HAP-1 (cell line): ENCODE measurements at regions not wholly inside any gene's neighbourhood (a gene's known extent, or its start where the extent isn't known, plus 50 kb on each side); places are given as distances from the start of the nearest gene placed in this dataset.

Source experiments
- DNase-seq, 2 experiments: peaks; one replicate each; pipeline ENCODE4 v3.0.0-alpha.2; 2016 to 2020; ENCODE audit warnings: low spot score in 2 of 2
- H3K27me3 ChIP-seq: fragments of 250-450 bp; sonication (Bioruptor Pico); 2 replicates; pipeline ENCODE4 v1.5.1; 2020; ENCODE audit warnings: low read depth, mild to moderate bottlenecking, moderate library complexity
- H3K36me3 ChIP-seq: fragments of 250-450 bp; sonication (Bioruptor Pico); replicated peaks from 2 replicates; pipeline ENCODE4 v1.5.1; 2020; ENCODE audit warnings: mild to moderate bottlenecking
- H3K4me1 ChIP-seq: fragments of 250-450 bp; sonication (Bioruptor Pico); 2 replicates; pipeline ENCODE4 v1.5.1; 2020; ENCODE audit warnings: mild to moderate bottlenecking
- H3K4me3 ChIP-seq: fragments of 250-450 bp; sonication (Bioruptor Pico); 2 replicates; pipeline ENCODE4 v1.5.1; 2020; ENCODE audit warnings: mild to moderate bottlenecking, moderate library complexity
- H3K9me3 ChIP-seq: fragments of 250-450 bp; sonication (Bioruptor Pico); 2 replicates; pipeline ENCODE4 v1.5.1; 2020; ENCODE audit warnings: mild to moderate bottlenecking, moderate library complexity
- in situ Hi-C: fragments of 300-500 bp; cut with MboI; formaldehyde crosslinking; loops from 3 replicates; pipeline ENCODE4 v1.14.3; 2020; ENCODE audit warnings: low sequenced_read_pairs, inconsistent platforms, mixed read lengths

GRCh38 chr9:109912082-109912582, 132.1 kb downstream of the PALM2AKAP2 start:
- DNase-seq: no peak
- H3K9me3 ChIP-seq: no peaks in the 10 kb centered on the region
- no peak overlapping the region for H3K4me3 ChIP-seq
- H3K4me1 ChIP-seq: no peaks in the 10 kb centered on the region
- H3K27me3 ChIP-seq: no peaks in the 10 kb centered on the region
- H3K36me3 ChIP-seq: no peaks in the 10 kb centered on the region
- in situ Hi-C loops: no loop called here

- Histone ChIP-seq H3K4me1 (no peaks in the 10 kb centered on the region), H3K4me3 (no peak overlapping the region), H3K36me3 (no peaks in the 10 kb centered on the region), H3K9me3 (no peaks in the 10 kb centered on the region), H3K27me3 (no peaks in the 10 kb centered on the region)
- in situ Hi-C loops: no loop called here
- no peak for DNase-seq
Measured at GRCh38 chr9:109912726-109913460, 132.9 kb downstream of the PALM2AKAP2 start.

- in situ Hi-C loops: no loop called here
Measured at GRCh38 chr9:109913461-109913810, 133.4 kb downstream of the PALM2AKAP2 start.

GRCh38 chr9:109914280-109915027, 134.5 kb downstream of the PALM2AKAP2 start:
- in situ Hi-C loops: no loop called here
- Histone ChIP-seq H3K9me3 (no peaks in the 10 kb centered on the region), H3K4me3 (no peak overlapping the region), H3K4me1 (no peaks in the 10 kb centered on the region), H3K27me3 (no peaks in the 10 kb centered on the region), H3K36me3 (no peaks in the 10 kb centered on the region)
- no peak for DNase-seq

More at GRCh38 chr9:109913461-109913810, 133.4 kb downstream of the PALM2AKAP2 start:
- Histone ChIP-seq H3K36me3 (no peaks in the 10 kb centered on the region), H3K4me3 (no peak overlapping the region), H3K9me3 (no peaks in the 10 kb centered on the region), H3K27me3 (no peaks in the 10 kb centered on the region), H3K4me1 (no peaks in the 10 kb centered on the region)
- no peak for DNase-seq

GRCh38 chr9:109916316-109916715, 136.3 kb downstream of the PALM2AKAP2 start:
- Histone ChIP-seq H3K4me1 (no peaks in the 10 kb centered on the region), H3K4me3 (no peak overlapping the region), H3K27me3 (no peaks in the 10 kb centered on the region), H3K36me3 (no peaks in the 10 kb centered on the region), H3K9me3 (no peaks in the 10 kb centered on the region)
- in situ Hi-C loops: no loop called here
- no peak for DNase-seq

GRCh38 chr9:109918339-109919163, 138.6 kb downstream of the PALM2AKAP2 start:
- H3K36me3 ChIP-seq: no peaks in the 10 kb centered on the region
- no peaks in the 10 kb centered on the region for H3K27me3 ChIP-seq
- no peaks in the 10 kb centered on the region for H3K4me1 ChIP-seq
- in situ Hi-C loops: no loop called here
- H3K9me3 ChIP-seq: no peaks in the 10 kb centered on the region
- H3K4me3 ChIP-seq: no peak overlapping the region
- DNase-seq: no peak

GRCh38 chr9:109919736-109920408, 139.9 kb downstream of the PALM2AKAP2 start:
- in situ Hi-C loops: no loop called here

GRCh38 chr9:109922617-109923470, 142.8 kb downstream of the PALM2AKAP2 start:
- no peak for DNase-seq
- in situ Hi-C loops: no loop called here

More at GRCh38 chr9:109919736-109920408, 139.9 kb downstream of the PALM2AKAP2 start:
- no peaks in the 10 kb centered on the region for H3K9me3 ChIP-seq
- no peaks in the 10 kb centered on the region for H3K4me1 ChIP-seq
- H3K4me3 ChIP-seq: no peak overlapping the region
- no peak for DNase-seq
- no peaks in the 10 kb centered on the region for H3K27me3 ChIP-seq
- no peaks in the 10 kb centered on the region for H3K36me3 ChIP-seq

GRCh38 chr9:109923471-109923760, 143.4 kb downstream of the PALM2AKAP2 start:
- no peak for DNase-seq
- in situ Hi-C loops: no loop called here
- H3K9me3 ChIP-seq: no peaks in the 10 kb centered on the region
- no peaks in the 10 kb centered on the region for H3K36me3 ChIP-seq
- H3K27me3 ChIP-seq: no peaks in the 10 kb centered on the region
- no peak overlapping the region for H3K4me3 ChIP-seq
- H3K4me1 ChIP-seq: no peaks in the 10 kb centered on the region

More at GRCh38 chr9:109922617-109923470, 142.8 kb downstream of the PALM2AKAP2 start:
- Histone ChIP-seq H3K27me3 (no peaks in the 10 kb centered on the region), H3K9me3 (no peaks in the 10 kb centered on the region), H3K4me3 (no peak overlapping the region), H3K4me1 (no peaks in the 10 kb centered on the region), H3K36me3 (no peaks in the 10 kb centered on the region)

GRCh38 chr9:109923806-109924205, 143.8 kb downstream of the PALM2AKAP2 start:
- no peaks in the 10 kb centered on the region for H3K36me3 ChIP-seq
- DNase-seq: no peak
- H3K4me1 ChIP-seq: no peaks in the 10 kb centered on the region
- H3K9me3 ChIP-seq: no peaks in the 10 kb centered on the region
- H3K27me3 ChIP-seq: no peaks in the 10 kb centered on the region
- H3K4me3 ChIP-seq: no peak overlapping the region
- in situ Hi-C loops: no loop called here

- in situ Hi-C loops: no loop called here
- no peak for DNase-seq
Measured at GRCh38 chr9:109925799-109926198, 145.8 kb downstream of the PALM2AKAP2 start.

GRCh38 chr9:109926421-109926869, 146.4 kb downstream of the PALM2AKAP2 start:
- no peak for DNase-seq
- Histone ChIP-seq H3K4me3 (no peak overlapping the region), H3K36me3 (no peaks in the 10 kb centered on the region), H3K27me3 (no peaks in the 10 kb centered on the region), H3K4me1 (no peaks in the 10 kb centered on the region), H3K9me3 (no peaks in the 10 kb centered on the region)
- in situ Hi-C loops: no loop called here

More at GRCh38 chr9:109925799-109926198, 145.8 kb downstream of the PALM2AKAP2 start:
- no peaks in the 10 kb centered on the region for H3K27me3 ChIP-seq
- H3K4me3 ChIP-seq: no peak overlapping the region
- no peaks in the 10 kb centered on the region for H3K36me3 ChIP-seq
- no peaks in the 10 kb centered on the region for H3K9me3 ChIP-seq
- no peaks in the 10 kb centered on the region for H3K4me1 ChIP-seq
